Adrenal gland (tissue), 5 donors: ENCODE measurements at regions not wholly inside any gene's neighbourhood (a gene's known extent, or its start where the extent isn't known, plus 50 kb on each side); places are given as distances from the start of the nearest gene placed in this dataset.

Experiments
- POLR2A ChIP-seq, 2 donors: fragments of 450-650 bp; IDR thresholded peaks; one replicate each; pipeline ENCODE4 v1.6.1; 2017; ENCODE audit warnings: antibody characterized with exemption in 2 of 2, mild to moderate bottlenecking in 2 of 2, moderate library complexity in 1 of 2
- TF ChIP-seq, protein P1 (sequence below), 6 experiments: fragments of 450-650 bp in 4 of 6; fragments of 200-600 bp in 2 of 6; sonication (generic) in 1 of 6; IDR thresholded peaks; 1 replicate in 5 of 6; 2 replicates in 1 of 6; pipeline versions ENCODE4 v1.5.1 to v1.8.0; 2016 to 2021; ENCODE audit warnings: antibody characterized with exemption in 6 of 6, mild to moderate bottlenecking in 2 of 6, moderate library complexity in 1 of 6
- donor health status: DM: no; HTN: no; CAD: no.

DNA sequence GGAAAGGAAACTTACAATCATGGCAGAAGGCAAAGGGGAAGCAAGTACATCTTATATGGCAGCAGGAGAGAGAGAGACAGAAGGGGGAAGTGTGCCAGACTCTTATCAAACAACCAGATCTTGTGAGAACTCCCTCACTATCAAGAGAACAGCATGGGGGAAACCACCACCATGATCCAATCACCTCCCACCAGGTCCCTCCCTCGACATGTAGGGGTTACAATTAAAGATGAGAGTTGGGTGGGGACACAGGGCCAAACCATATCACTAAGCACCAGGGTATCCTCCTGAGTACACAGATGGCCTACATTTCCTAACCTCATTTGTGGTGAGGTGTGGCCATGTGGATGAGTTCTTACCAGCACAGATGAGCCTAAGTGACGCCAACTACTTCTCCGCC lies 348.6 kb upstream of the ZFHX3 start:
- TF ChIP-seq, protein P1, sequence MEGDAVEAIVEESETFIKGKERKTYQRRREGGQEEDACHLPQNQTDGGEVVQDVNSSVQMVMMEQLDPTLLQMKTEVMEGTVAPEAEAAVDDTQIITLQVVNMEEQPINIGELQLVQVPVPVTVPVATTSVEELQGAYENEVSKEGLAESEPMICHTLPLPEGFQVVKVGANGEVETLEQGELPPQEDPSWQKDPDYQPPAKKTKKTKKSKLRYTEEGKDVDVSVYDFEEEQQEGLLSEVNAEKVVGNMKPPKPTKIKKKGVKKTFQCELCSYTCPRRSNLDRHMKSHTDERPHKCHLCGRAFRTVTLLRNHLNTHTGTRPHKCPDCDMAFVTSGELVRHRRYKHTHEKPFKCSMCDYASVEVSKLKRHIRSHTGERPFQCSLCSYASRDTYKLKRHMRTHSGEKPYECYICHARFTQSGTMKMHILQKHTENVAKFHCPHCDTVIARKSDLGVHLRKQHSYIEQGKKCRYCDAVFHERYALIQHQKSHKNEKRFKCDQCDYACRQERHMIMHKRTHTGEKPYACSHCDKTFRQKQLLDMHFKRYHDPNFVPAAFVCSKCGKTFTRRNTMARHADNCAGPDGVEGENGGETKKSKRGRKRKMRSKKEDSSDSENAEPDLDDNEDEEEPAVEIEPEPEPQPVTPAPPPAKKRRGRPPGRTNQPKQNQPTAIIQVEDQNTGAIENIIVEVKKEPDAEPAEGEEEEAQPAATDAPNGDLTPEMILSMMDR (IDR thresholded peaks at IDR 0.05), result no peak
- TF ChIP-seq POLR2A (IDR thresholded peaks at IDR 0.05), result no peak
